Dermis microvascular lymphatic vessel endothelial cell (primary cell): ENCODE measurements at regions not wholly inside any gene's neighbourhood (a gene's known extent, or its start where the extent isn't known, plus 50 kb on each side); places are given as distances from the start of the nearest gene placed in this dataset.

Experiments
- DNase-seq, 2 donors: peaks; one replicate each; pipeline versions ENCODE4 v3.0.0 to v3.0.0-alpha.2; 2010; ENCODE audit warnings: low read depth in 2 of 2

DNA sequence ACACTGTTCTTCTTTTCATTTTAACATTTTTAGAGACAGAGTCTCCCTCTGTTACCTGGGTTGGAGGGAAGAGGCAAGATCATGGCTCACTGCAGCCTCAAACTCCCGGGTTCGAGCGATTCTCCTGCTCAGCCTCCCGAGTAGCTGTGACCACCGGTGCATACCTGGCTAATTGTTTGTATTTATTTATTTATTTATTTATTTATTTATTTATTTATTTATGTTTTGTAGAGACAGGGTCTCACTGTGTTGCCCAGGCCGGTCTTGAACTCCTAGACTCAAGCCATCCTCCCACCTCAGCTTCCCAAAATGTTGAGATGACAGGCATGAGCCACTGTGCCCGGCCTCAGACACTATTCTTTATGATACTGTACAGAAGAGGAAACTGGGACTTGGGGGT is 1176.6 kb upstream of the AUTS2 start:
- no peak for DNase-seq

DNA sequence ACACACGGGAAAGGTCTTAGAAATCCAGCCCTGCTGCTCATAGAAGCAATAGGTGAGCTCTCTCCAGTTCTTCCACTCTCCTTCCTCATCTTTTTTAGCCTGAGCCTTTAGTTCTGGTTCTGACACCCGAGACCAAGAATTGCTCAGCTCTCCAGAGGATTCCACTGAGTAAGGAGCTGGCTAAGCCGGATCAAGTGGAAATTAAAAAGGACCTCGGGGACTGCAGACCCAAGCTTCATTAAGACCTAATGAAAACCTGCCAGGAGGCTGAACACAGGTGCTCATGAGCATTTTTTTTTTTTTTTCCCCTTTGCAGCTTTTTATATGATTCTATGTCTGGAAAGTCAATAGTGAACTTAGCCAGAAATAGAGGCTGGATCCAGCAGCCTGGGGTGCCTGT is 1176.0 kb upstream of the AUTS2 start:
- no peak for DNase-seq

DNA sequence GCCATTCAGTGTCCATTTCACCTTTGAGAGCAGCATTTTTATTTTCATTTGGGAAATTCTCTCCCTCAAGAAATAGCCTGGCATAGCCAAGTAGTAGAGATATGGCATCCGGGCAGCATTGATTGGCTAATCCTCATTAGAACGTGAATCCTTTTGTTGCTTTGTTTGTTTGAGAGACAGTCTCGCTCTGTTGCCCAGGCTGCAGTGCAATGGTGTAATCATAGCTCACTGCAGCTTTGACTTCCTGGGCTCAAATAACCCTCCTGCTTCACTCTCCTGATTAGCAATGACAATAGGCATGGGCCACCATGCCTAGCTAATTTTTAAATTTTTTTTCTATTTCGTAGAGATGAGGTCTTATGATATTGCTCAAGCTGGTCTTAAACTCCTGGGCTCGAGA is 1174.9 kb upstream of the AUTS2 start:
- no peak for DNase-seq

DNA sequence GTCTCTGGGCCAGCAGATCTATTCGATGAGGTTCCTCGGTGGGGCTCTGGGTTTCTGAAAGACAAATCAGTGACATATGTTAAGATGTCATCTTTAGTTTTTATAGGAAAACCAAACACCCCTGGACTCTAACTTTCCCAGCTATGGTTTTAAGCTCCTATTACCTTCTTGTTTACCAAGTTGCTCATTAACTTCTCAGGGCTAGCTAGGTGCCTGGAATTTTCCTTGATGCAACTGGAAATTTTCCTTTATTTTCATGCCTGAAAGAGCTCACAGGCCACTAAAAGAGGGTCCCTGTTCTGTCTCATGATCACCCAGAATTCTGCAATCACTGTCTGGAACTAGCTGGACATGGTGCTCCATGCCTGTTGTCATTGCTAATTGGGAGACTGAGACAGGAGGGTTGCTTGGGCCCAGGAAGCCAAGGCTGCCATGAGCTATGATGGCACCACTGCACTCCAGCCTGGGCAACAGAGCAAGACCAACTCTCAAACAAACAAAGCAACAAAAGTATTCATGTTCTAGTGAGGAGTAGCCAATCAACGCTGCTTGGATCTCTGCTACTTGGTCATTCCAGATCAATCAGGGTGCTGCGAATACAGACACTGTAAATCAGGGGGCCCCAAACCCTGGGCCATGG is 1173.5 kb upstream of the AUTS2 start:
- no peak for DNase-seq

DNA sequence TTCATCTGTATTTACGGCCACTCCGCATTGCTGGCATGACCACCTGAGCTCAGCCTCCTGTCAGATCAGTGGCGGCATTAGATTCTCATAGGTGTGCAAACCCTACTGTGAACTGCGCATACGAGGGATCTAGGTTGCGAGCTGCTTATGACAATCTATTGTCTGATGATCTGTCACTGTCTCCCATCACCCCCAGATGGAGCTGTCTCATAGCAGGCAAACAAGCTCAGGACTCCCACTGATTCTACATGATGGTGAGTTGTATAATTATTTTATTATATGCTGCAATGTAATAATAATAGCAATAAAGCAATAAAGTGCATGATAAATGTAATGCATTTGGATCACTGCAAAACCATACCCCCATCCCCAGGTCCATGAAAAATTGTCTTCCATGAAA is 1172.9 kb upstream of the AUTS2 start:
- no peak for DNase-seq

DNA sequence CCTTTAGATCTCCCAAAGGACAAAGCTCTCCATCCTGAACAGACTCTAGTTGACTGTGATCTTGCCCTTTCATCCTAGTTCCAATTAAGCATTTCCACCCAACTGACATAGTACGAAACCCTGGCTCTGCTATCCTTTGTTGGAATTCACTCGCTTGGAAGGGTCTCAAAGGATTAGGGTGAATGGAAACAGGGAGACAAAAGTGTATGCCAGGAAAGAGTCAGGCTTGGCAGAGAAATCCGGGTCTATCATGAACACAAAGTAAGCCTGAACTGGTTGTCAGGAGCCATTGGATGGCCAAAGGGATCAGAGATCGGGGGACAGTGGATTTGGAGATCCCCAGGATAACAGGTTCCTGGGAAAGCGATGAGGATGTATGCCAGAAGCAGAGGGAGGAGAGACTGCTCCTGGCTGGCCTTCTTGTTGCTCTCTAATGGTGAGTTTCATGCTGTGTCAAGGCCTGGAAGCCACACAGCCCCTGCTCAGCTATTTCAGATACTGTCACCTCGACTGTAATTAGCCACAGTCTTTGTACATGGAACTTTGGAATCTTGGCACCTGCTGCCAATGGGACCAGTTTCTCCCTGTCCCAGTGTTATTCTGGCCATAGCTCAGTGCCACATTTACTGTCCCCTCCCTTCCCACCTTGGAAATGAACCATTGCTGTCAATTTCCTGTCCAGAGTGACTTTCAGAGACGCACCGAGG is 1168.7 kb upstream of the AUTS2 start:
- DNase-seq, result no peak

DNA sequence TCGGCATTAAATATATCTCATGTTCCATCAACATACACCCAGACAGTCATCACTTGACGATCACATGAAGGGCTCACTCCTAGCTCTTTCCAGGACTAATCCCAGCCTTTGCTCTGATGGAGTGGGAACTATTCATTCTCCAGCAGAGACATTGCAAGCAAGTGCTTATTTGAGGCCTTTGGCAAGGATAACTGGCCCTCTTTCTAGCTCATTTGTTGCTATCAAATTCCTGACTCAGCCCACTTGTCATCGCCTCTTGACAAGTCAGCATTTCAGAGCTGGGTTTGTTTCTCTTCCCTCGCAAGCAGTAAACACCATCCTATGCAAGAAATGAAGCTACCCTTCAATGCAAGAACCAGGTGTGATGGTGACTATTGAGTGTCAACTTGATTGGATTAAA is 1165.7 kb upstream of the AUTS2 start:
- no peak for DNase-seq

DNA sequence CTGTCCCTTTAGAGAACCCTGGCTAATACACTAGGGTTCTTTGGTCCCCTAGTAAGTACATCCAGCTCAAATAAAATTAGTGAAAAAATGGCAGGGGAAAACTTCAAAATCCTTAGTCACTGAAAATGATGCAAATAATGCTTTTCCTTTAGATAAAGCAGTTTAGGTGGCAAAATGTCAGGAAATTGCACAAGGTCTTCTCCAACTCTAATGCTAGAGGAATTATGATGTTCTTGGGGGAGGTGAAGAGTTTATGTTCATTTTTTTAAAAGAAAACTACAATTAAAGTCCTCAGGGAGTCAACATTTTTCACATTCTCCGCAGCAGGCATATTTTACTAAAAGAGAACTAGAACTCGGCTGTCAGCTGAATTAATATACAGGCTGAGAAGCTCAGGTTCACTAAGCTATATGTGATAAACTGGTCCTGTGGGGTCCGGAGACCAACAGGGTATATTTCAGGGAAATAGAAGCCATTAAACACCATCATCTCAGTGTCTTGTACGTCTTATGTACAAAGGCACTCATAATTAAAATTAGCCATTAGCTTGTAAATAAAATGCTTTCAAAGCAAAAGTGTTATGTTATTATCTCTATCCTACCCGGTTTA is 1164.7 kb upstream of the AUTS2 start:
- DNase-seq, result no peak

DNA sequence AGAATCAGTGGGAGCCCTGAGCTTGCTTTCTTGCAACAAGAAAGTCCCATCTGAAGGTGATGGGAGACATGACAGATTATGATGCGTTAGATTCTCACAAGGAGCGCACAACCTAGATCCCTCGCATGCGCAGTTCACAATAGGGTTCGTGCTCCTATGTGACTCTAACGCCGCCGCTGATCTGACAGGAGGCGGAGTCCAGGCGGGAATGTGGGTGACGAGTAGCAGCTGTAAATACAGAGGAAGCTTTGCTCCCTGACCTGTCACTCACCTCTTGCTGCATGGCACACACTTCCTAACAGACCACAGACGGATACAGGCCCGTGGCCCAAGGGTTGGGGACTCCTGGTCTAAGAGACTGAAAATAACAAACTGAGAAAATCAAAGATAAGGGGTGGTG is 1163.4 kb upstream of the AUTS2 start:
- DNase-seq, result no peak

DNA sequence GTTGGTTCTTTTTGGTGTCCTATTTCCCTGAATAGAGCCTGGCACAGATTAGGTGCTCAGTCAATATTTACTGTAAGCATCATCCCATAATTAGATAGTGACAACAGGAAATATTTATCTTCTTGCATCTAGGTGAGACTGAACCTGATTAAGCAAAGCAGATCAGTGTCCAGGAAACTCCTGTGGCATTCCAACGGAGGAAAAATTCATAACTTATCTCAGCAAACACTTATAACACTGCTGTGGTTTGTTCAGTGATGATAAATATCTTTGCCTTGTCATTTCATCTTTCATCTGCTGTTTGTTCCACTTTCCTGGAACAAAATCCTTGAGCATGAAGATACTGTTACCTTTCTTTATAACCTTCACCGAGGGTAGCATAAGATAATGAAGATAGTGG is 1160.3 kb upstream of the AUTS2 start:
- DNase-seq, result no peak

DNA sequence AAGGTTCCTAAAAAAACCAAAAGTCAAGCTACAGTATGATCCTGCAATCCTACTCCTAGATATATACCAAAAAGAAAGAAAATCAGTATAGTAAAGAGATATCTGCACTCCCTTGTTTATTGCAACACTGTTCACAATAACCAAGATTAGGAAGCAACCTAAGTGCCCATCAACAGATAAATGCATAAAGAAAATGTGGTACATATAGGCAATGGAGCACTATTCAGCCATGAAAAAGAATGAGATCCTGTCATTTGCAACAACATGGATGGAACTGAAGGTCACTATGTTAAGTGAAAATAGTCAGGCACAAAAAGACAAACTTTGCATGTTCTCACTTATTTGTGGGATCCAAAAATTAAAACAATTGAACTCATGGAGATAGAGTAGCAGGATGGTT is 1159.5 kb upstream of the AUTS2 start:
- no peak for DNase-seq

DNA sequence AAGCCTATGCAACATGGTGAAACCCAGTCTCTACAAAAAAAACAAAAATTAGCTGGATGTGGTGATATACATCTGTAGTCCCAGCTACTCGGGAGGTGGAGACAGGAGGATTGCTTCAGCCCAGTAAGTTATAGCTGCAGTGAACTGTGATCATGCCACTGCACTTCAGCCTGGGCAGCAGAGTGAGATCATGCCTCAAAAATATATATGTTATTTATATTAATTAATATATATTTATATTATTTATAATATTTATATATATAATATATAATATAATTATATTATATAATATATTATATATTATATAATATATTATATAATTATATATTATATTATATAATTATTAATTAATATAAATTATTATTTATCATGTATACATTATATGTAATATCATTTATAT is 1158.4 kb upstream of the AUTS2 start:
- no peak for DNase-seq

DNA sequence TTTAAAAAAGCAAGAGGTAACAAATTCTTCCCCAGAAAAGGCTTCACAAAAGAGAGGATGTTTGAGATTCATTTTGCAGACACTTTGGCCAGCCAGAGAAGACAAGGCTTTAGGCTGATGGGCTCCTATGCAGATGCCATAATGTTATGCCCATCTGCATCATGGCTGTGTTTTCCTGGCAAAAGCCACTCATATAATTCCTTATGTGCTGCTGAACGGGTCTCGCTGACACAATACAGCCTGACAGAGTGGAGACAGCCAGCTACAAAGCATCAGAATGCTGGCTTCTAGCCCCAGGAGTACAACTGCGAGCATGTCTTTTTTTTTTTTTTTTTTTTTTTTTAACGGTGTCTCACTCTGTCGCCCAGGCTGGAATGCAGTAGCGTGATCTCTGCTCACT is 1157.4 kb upstream of the AUTS2 start:
- DNase-seq, result no peak

DNA sequence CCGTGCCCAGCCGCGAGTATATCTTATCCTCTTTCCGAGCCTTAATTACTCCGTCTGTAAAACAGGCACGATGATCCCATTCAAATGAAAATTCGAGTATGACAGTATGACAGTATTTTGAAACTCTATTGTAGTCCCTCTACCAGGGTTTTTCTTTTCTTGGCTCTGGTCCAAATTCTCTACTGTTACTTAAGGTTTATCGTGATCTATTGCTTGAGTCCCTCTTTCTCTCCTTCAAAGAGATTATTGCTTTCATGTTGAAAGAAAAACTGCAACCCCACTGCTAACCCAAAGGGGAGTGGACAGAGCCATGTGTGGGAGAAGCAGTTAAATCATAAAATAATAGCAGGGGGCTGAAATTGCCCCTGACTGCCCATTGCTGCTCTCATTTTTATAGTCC is 1156.6 kb upstream of the AUTS2 start:
- DNase-seq, result no peak

DNA sequence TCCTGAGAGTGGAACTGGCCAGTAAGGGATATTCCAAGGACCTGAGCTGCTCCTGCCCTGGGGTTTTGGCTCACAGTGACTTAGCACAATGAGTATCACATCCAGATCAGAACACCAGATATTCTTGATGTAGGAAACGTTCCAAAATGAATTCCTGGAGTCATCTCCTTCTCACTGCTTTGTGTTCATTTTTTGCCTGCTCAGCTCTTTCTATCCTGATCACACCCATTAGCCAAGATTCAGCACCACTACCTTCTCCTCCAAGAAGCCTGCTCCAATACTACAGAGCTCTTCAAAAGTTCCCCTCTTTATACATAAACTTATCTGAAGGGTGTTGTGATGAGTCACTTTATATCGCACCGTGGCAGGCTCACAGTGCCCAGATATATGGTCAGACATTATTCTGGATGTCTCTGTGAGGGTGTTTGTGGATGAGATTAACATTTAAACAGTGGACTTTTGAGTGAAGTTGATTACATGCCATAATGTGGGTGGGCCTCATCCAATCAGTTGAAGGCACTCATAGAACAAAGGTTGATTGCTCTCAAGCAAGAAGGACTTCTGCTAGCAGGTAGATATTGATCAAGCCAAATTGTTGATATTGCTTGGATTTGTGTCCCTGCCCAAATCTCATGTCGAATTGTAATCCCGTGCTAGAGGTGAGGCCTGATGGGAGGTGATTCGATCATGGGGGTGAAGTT is 1155.2 kb upstream of the AUTS2 start:
- no peak for DNase-seq

DNA sequence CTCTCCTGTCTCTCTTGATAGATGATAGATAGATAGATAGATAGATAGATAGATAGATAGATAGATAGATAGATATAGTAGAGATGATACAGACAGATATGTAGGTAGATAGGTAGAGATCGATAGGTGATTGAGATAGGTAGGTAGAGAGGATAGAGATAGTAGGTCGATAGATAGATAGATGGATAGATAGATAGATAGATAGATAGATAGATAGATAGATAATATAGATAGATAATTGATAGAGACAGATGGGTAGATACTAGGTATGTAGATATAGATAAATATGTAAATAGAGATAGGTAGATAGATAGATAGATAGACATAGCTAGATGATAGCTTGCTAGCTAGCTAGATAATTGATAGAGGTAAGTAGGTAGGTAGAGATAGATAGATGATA is 1154.2 kb upstream of the AUTS2 start:
- no peak for DNase-seq

DNA sequence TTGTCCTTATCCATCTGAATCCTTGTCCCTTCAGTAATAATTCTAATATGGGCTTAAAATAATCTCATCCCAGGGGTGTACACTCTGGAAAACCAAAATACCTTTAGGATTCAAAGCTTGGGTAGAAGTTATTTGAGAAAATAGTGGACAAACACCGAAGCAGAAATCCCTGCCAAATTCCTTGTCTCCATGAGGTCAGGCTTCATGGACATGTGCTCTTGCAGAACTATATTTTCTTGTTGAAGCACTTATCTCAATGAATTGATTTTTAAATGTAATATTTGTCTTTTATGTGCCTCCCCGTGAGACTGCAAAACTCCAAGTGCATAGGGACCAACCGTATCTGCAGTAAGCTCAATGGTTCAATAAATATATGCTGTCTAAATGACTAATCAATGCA is 1153.3 kb upstream of the AUTS2 start:
- DNase-seq, result no peak

DNA sequence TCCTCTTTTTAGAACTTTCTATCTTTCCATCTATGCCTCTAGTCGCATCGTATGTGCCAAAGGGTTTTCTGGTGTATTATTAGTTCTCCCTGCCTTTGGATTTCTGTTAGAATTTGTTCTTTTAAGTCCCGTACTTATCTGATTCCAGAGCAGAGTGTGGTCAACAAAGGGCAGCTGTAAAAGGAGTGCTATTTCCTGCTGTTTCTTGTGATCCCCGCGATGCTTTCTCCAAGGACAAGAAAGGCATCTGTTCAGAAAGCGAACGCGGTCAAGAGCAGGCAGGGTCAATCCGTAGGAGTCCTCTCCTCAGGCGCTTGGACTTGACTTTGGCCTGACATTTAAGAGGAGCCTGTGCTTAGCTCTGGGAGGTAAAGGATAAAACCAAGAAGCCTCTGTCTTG is 1152.1 kb upstream of the AUTS2 start:
- no peak for DNase-seq

DNA sequence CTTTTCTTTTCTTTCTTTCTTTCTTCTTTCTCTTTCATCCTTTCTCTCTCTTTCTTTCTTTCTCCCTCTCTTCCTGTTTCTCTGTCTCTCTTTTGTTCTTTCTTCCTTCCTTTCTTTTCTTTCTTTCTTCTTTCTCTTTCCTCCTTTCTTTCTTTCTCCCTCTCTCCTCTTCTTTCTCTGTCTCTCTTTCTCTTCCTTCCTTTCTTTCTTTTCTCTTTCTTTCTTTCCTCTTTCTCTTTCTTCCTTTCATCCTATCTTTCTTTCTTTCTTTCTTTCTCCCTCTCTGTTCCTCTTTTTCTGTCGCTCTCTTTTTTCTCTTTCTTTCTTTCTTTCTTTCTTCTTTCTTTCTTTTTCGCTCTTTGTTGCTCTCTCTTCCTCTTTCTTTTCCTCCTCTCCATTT is 1149.2 kb upstream of the AUTS2 start:
- no peak for DNase-seq

DNA sequence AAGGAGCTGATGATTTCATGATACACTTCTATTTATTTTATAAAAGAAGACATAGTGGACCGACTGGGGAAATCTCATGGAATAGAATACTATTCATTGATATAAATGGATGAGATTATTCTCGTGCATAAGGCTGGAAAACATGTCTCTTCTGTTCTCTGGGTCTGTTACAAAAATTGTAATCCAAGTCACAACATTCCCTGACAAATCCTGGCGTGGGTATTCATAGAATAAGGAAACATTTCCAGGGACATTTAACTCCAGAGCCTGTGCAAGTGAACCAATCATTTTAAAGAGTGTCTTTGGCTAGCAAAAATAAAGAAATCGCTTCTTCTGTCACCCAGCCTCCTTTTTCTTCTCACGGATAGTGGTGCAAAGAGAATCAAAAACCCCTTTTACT is 1148.5 kb upstream of the AUTS2 start:
- no peak for DNase-seq

DNA sequence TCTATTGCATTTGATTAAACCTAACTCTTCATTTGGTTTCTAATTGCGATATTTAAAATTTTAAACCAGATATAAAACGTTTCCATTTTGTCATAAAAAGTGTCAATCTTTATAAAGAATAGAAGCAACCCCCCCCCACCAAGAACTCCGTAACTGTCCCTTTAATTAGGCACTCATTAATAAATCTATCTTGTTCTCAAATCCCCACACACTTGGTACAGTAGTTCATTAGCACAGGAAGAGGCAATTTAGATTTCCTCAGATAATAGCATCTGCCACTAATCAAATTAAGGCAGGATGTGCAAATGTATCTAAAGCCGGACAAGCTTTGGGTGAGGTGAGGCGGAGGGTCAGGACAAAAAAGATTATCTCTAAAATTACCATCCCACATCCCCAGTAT is 1143.3 kb upstream of the AUTS2 start:
- no peak for DNase-seq

DNA sequence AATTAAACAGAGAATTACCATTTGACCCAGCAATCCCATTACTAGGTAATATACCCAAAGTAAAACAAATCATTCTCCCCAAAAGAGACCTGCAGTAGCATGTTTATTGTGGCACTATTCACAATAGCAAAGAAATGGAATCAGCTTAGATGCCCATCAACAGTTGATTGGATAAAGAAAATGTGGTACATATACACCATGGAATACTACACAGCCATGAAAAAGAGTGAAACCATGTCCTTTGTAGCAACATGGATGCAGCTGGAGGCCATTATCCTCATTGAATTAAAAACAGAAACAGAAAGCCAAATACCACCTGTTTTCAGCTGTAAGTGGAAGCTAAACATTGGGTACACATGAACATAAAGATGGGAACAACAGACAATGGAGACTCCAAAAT is 1141.8 kb upstream of the AUTS2 start:
- no peak for DNase-seq

DNA sequence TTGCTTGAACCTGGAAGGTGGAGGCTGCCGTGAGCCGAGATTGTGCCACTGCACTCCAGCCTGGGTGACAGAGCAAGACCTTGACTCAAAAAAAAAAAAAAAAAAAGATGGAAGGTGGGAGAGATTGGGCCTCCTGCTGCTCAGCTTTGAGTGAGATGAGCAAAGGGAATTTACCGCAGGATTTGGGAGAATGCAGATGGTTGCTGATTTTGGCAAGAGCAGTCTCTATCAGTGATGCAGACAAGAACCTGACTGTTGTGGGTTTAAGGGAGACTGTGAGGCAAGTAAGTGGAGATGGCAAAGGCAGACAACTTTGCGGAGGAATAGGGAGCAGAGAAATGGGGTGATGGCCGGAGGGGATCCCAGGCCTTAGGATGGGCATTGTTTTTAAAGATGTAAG is 1140.8 kb upstream of the AUTS2 start:
- DNase-seq, result no peak
